ENCODE measurements at regions not wholly inside any gene's neighbourhood (a gene's known extent, or its start where the extent isn't known, plus 50 kb on each side); places are given as distances from the start of the nearest gene placed in this dataset.

GRCh38 chr20:12406978-12407377, 489.3 kb downstream of the BTBD3 start:
- TF ChIP-seq POLR2A (IDR thresholded peaks at IDR 0.05) (no peak), CTCF (IDR thresholded peaks at IDR 0.05) (no peak)

All from vagina (tissue), 2 donors.